ENCODE measurements at regions not wholly inside any gene's neighbourhood (a gene's known extent, or its start where the extent isn't known, plus 50 kb on each side); places are given as distances from the start of the nearest gene placed in this dataset.
A peak's percentile ranks its signal among the peaks of the same experiment; 100 is the strongest.

- DNase-seq, result no peak
- H3K27me3 ChIP-seq, result no peaks in the 10 kb centered on the region
- TF ChIP-seq POLR2A (IDR thresholded peaks at IDR 0.05), result no peak
- TF ChIP-seq EP300 (IDR thresholded peaks at IDR 0.05), result no peak
- TF ChIP-seq CTCF (IDR thresholded peaks at IDR 0.05), result no peak
- H3K4me1 ChIP-seq (ENCODE audit: insufficient read depth), result peaks cover 13% of the 10 kb centered on the region
- intact Hi-C loops (cut with DNase I), result no loop called here
- H3K4me3 ChIP-seq, result no peak overlapping the region
- H3K9me3 ChIP-seq, result no peaks in the 10 kb centered on the region
- H3K27ac ChIP-seq, result no peak overlapping the region
- H3K36me3 ChIP-seq, result no peaks in the 10 kb centered on the region
- WGBS, 3 donors, result 77 to 87% (median 87%) methylated on average over 6 of the region's 6 CpGs
These were observed 188.7 kb upstream of the APCDD1 start for GRCh38 chr18:10265560-10266333.

GRCh38 chr18:10266334-10266590, 188.2 kb upstream of the APCDD1 start:
- TF ChIP-seq CTCF (IDR thresholded peaks at IDR 0.05) (no peak), EP300 (IDR thresholded peaks at IDR 0.05) (no peak), POLR2A (IDR thresholded peaks at IDR 0.05) (no peak)
- WGBS, 3 donors, result 58 to 61% (median 59%) methylated on average over 4 of the region's 4 CpGs
- Histone ChIP-seq H3K27ac (no peak overlapping the region), H3K4me3 (no peak overlapping the region), H3K27me3 (no peaks in the 10 kb centered on the region), H3K9me3 (no peaks in the 10 kb centered on the region), H3K4me1 (ENCODE audit: insufficient read depth) (peaks cover 14% of the 10 kb centered on the region), H3K36me3 (no peaks in the 10 kb centered on the region)
- intact Hi-C loops (cut with DNase I), result no loop called here
- no peak for DNase-seq

GRCh38 chr18:10269261-10269660, 185.2 kb upstream of the APCDD1 start:
- intact Hi-C loops (cut with DNase I), result no loop called here
- 0 to 7% (median 6%) methylated on average over 1 of the region's 1 CpG for WGBS, 3 donors
- TF ChIP-seq EP300 (IDR thresholded peaks at IDR 0.05), result no peak
- TF ChIP-seq POLR2A (IDR thresholded peaks at IDR 0.05), result no peak
- no peak for TF ChIP-seq CTCF (IDR thresholded peaks at IDR 0.05)

GRCh38 chr18:10270151-10270571, 184.3 kb upstream of the APCDD1 start:
- H3K27me3 ChIP-seq, result no peaks in the 10 kb centered on the region
- H3K4me1 ChIP-seq (ENCODE audit: insufficient read depth), result peaks cover 12% of the 10 kb centered on the region
- 3 to 12% (median 9%) methylated on average over 8 of the region's 8 CpGs for WGBS, 3 donors
- intact Hi-C loops (cut with DNase I), result no loop called here
- TF ChIP-seq CTCF (IDR thresholded peaks at IDR 0.05), result no peak
- no peak for TF ChIP-seq EP300 (IDR thresholded peaks at IDR 0.05)
- TF ChIP-seq POLR2A (IDR thresholded peaks at IDR 0.05), result no peak
- H3K9me3 ChIP-seq, result no peaks in the 10 kb centered on the region
- peak overlapping the region; percentile 32 to 53 for H3K27ac ChIP-seq
- no peak overlapping the region for H3K4me3 ChIP-seq
- no peaks in the 10 kb centered on the region for H3K36me3 ChIP-seq
- peak; percentile 39 to 76 (median 58) for DNase-seq

More at GRCh38 chr18:10269261-10269660, 185.2 kb upstream of the APCDD1 start:
- peak overlapping the region in 1 of 2 donors; percentile 53 for H3K27ac ChIP-seq
- no peaks in the 10 kb centered on the region for H3K36me3 ChIP-seq
- H3K4me3 ChIP-seq, result no peak overlapping the region
- no peak for DNase-seq
- no peaks in the 10 kb centered on the region for H3K27me3 ChIP-seq
- H3K9me3 ChIP-seq, result no peaks in the 10 kb centered on the region
- H3K4me1 ChIP-seq (ENCODE audit: insufficient read depth), result peaks cover 12% of the 10 kb centered on the region

Data from ovary (tissue), 7 donors.